T follicular helper cell (primary cell): ENCODE measurements at regions not wholly inside any gene's neighbourhood (a gene's known extent, or its start where the extent isn't known, plus 50 kb on each side); places are given as distances from the start of the nearest gene placed in this dataset.
"Not testable (repeated sequence)": the region's sequence is repeated elsewhere in the genome, so short reads cannot be mapped to it uniquely, and the experiment has no call there.

Experiments used
- DNase-seq: peaks from one replicate; pipeline ENCODE4 v3.0.0-alpha.2; 2020; ENCODE audit warnings: low read depth

DNA sequence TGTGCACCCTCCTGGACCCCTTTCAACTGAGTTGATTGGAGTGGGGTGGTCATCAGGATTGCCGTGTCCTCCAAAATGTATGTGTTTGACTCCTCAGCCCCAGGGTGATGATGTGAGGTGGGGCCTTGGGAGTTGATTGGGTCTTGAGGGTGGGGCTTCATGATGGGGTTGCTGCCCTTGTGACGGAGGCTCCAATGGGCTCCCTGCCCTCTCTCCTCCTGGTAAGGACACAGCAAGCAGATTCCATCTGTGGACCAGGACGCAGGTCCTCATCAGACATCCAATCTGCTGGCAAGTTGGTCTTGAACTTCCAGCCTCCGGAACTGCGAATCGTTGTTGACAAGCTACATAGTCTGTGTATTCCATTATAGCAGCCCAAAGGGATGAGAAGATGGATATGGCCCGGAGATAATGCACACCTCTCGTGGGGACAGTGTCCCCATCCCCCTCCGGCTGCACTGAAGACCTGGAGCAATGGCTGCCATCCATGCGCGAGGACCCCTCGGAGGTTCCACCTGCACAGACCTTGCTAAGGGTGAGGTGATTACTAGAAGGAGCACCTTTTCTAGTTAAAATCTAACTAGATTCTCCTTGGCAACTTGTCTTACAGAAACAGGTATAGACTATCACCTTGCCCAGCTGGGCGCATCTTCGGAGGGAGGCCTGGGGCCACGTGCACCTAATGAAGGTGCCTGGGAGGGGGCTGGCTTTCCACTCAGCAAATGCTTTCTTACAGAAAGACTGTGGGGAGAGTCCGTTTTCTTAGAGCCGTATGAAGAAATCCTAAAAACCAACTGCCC lies 75.7 kb upstream of the IRX4 start:
- DNase-seq = no peak

DNA sequence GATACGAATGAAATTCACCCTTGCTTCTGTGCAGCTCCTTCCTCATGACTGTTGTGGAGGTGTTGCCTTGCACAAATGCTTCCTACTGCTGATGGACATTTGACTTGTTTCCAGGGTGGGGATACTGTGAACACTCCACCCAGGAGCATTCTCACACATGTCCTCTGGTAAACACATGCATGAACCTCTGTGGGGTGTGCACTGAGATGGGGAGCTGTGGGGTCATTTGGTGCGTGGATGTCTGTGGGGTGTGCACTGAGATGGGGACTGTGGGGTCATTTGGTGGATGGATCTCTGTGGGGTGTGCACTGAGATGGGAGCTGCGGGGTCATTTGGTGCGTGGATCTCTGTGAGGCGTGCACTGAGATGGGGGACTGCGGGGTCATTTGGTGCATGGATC lies 72.9 kb upstream of the IRX4 start:
- no peak for DNase-seq

DNA sequence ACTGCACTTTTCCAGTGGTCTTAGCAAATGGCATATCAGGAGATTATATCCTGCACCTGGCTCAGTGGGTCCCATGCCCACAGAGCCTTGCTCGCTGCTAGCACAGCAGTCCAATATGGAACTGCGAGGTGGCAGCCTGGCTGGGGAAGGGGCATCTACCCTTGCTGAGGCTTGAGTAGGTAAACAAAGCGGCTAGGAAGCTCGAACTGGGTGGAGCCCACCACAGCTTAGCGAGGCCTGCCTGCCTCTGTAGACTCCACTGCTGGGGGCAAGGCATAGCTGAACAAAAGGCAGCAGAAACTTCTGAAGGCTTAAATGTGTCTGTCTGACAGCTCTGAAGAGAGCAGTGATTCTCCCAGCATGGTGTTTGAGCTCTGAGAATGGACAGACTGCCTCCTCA lies 71.0 kb upstream of the IRX4 start:
- not testable (repeated sequence) for DNase-seq

DNA sequence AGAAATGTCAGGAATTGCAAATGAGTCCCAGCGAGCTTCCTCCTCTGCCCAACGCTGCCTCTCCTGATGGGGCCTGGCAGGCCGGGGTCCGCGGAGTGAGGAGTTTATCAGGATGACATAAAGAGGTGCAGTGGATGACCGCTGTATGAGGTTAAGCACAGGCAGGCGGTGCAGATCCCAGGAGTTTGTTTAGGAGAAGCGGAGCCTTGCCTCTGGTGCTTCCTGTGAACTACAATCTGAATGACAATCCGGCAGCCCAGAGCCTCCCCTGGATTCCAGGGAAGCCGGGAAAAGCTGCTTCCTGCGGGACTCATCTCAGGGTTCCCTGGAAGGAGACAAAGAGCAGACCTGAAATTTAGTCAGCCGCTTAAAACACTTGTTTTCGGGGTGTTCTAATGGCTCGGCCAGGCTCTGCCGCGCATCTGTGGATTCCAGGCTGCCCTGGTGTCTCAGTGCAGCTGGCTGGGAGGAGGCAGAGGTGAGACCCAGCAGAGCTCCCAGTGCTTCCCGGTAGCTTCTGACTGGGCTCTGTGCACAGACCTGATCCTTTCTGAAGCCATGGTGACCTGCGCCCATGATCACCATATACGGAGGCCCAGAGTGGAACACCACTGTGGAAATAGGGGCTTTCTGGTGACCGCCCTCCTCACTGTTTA lies 69.8 kb upstream of the IRX4 start:
- no peak for DNase-seq

DNA sequence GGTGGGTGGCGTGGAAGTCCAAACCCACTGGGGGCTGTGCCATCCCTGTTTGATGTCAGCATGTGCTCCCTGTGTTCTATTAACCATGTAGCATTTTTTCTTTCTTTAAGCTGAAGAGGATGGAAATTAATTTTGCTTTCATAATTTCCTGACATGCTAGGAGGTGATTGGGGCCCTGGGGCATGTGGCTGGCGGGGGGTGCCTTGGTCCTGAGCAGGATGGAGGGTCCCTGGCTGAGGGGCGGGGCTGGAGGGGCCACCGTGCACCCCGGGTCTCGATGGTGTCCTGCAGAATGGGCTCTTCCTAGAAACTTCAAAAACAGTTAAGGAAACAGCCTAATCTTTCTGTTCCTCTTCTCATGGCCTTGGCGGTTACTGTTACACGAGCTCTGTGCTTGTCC lies 69.3 kb upstream of the IRX4 start:
- DNase-seq = no peak

DNA sequence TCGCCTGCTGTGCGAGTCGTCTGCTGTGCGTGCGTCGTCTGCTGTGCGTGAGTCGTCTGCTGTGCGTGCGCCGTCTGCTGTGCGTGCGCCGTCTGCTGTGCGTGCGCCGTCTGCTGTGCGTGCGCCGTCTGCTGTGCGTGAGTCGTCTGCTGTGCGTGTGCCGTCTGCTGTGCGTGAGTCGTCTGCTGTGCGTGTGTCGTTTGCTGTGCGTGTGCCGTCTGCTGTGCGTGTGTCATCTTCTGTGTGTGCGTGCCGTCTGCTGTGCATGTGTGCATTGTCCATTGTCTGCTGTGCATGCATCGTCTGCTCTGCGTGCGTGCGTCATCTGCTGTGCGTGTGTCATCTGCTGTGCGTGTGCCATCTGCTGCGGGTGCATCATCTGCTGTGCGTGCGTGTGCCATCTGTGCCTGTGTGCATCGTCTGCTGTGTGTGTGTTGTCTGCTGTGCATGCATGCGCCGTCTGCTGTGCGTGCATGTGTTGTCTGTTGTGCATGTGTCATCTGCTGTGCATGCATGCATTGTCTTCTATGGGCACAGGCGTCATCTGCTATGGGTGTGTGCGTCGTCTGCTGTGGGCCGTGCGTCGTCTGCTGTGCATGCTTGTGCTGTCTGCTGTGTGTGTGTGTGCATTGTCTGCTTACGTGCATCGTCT lies 68.6 kb upstream of the IRX4 start:
- DNase-seq = no peak

DNA sequence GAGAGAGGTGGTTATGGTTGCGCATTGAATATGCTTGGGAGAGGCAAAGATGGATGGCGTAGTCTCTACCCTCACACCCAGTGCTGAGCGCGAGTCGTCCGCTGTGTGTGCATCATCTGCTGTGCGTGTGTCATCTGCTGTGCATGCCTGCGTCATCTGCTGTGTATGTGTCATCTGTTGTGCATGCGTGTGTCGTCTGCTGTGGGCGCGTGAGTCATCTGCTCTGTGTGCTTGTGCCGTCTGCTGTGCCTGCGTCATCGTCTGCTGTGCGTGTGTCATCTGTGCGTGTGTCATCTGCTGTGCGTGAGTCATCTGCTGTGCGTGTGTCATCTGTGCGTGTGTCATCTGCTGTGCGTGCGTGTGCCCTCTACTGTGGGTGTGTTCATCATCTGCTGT lies 68.0 kb upstream of the IRX4 start:
- DNase-seq = no peak

DNA sequence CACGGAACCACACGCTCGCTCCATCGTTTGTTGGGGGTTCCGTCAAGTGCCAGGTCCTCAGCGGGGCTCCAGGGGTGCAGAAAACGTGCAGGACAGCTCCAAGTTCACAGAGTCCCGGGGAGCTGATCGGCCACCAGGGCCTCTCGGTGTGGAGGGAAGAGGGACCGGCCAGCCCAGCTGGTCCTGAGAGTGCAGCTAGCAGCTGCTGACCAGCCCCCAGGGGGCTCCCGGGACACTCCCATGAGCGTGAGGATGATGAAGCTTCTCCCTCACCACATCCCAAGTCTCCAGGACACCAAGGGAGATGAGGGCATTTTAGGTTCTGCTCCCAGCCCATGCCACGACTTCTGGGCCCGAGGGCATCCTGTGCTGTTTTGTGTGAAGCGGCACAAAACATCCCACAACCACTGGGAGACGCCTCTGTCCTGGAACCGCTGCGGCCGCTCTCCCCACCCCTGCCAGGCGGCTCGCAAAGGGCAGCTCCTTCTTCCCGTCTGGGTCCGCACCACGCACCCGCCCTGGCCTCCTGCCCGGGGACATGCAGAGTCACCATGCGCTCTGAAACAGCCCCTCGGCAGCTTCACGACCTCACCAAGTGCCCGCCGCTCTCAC lies 67.5 kb upstream of the IRX4 start:
- no peak for DNase-seq

DNA sequence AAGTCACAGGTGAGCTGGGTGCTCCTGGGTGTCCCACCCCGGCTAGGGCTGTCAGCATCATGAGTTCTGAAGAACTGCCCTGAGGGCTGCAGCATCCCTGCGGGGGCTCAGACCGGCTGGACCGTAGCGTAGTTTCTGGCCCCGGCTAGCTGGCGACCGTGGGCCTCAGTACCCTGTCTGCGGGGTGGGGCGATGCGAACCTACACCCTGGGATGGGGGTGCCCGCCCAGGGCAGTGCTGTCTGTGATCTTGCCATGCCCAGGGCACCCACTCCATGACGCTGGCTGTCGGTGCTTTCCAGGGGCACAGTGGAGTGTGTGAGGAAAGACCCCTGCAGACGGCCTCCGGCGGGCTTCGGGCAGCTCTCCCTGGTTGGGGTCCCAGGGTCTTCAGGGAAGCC lies 66.5 kb upstream of the IRX4 start:
- DNase-seq = no peak

DNA sequence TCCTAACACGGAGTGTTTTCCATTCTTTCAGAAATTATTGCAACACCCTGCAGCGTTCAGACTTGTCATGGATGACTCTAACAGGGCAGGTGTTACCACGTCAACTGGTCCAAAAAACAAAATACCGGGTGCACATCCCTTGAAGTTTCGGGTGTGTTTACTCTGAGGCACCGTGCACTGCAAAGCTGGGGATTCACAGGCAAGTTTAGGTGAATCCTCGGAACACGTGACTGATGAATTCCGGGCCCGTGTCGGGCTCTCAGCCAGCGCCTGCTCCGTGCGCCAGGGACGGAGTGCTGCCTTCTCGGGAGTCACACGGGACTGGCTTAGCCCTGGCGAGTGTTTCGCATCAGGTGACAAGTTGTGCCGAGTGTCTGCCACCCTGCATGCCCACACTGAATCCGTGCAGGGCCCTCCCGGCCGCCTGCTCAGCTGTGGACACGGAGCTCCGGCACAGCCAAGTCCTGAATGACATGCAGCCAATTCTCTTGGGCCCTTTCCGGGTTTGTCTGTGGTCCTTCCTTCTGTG lies 66.0 kb upstream of the IRX4 start:
- DNase-seq = no peak

DNA sequence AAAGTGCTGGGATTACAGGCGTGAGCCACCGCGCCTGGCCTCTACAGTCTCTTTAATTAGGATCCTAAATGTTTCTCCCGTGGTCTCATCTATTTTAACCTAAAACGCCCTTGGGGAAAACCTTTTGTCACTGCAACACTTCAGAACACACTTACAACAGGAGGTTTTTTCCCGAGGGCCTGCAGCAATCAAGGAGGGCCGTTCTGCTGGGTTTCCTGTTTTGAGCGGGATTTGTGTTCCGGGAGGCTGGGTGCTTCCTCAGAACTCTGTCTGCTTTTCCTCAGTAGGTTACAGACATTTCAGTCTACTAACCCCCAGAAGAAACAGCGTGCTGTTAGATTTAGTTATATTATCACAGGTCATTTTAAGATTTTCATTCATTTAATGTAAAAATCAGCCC lies 65.4 kb upstream of the IRX4 start:
- DNase-seq = no peak

DNA sequence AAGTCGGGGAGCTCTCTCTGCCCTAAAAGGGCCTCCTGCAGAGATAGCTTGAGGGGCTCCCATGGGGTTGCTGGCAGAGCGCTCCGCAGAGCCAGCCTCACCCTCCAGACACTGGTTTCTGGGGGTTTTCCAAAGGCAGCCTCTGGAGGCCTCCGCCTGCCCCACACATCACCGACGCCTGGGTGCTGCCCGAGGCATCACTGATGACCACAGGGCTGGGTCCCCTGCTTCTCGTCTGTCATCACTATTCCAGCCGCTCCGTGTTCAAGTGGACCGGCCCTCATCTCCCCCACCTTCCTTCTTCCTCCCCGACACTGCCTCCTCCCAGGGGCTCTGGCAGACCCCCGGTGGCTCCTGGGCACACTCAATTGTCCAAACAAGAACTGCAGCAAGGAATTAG lies 64.1 kb upstream of the IRX4 start:
- DNase-seq = no peak

DNA sequence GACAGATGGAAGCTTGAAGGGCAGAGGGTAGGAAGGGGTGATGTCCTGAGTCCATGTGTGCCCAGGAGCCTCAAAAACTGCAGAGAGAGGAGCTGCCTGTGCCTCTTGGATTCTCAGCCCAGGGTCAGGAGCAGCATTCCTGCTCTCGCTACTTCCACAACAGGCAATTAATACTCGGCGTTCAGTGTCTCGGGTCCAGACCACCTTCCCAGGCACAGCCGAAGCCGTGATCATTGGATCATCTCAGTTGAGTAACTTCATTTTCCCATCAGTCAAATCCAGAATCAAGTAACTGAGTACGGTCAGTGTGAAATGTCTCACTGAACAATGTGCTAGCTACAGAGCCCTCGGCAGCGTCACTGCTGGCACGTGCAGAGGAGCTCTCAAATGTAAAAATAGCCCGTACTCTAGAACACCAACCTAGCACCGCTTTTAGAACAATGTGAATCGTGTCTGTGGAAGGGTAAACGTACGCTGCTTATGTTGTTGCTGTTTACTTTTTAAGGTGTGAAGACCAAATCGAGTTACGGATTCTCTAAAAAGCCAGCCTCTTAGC lies 63.5 kb upstream of the IRX4 start:
- no peak for DNase-seq

DNA sequence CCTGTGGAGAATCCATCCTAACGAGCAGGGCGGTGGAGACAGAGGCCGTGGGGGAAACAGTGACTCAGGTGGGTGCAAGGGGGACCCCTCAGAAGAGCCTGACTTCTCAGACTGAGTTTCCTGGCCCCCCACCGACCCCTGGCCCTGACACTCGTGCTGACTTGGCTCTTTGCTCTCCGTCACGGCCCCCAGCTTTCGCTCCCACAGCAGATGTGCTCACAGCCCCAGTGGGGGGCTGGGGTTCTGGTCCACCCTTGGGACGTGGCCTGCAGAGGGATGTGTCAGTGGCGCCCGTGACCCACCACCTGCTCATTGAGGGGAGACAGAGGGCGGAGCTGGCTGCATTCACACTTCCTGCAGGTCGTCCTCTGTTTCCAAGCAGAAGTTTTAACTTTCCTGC lies 62.9 kb upstream of the IRX4 start:
- no peak for DNase-seq

DNA sequence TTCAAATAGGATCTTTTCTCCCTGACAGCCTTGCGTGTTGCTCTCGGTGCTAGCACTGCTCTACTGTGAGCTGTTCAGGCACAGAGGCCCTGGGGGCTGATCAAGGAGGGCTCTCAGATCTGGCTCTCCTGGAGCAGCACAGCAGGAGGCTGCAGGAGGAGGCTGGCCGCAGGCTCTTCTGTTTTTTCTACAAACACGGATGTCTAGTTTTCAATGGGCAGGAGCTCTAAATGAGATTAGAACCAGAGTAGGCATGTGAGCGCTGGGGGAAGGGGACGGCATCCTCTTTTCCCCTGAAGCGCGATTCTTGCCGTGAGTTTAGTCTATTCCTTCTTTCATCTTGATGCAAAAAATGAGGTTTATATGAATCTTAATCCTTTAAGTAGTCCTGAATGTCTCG lies 61.7 kb upstream of the IRX4 start:
- DNase-seq = no peak

DNA sequence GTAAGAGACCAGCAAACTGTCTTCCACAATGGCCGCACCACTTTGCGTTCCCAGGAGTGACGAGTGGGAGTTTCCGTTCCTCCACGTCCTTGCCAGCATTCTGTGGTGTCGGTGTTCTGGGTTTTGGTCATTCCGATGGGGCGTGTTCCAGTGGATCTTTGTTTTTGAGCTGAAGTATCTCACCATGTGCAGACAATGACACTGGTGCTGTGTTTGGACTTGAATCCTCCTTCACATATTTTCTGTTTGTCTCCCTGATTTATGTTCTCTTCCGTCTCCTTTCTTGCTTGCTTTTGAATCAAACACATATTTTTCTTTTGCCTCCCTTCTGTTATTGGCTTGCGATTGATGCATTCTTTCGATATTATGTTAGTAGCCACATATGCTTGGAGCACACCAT lies 60.8 kb upstream of the IRX4 start:
- no peak for DNase-seq

DNA sequence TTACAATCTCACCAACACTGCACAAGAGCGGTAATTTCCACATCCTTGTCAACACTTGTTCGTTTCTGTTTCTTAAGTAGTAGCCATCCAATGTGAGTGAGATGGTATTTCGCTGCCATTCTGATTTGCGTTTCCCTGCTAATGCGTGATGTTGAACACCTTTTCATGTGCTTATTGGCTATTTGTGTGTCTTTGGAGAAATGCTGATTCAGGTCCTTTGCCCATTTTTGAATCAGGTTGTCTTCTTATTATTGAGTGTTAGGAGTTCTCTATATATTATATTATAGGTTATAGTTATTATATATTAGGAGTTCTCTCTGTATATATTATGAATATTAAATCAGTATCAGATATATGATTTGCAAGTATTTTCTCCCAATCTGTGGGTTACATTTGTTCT lies 59.9 kb upstream of the IRX4 start:
- DNase-seq = no peak

DNA sequence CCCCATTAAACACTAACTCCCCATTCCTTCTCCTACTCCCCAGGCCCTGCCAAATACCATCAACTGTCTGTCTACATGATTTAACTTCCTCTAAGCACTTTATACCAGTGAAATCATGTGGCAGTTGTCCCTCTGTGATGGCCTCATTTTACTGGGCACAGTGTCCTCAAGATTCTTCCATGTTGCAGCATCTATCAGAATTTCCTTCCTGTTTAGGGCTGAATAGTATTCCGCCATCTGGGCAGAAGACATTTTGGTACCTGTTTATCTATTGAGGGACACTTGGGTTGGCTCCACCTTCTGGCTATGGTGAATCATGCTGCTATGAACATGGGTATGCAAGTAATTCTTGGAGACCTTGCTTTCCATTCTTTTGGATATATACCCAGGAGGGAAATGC lies 59.4 kb upstream of the IRX4 start:
- DNase-seq = no peak

DNA sequence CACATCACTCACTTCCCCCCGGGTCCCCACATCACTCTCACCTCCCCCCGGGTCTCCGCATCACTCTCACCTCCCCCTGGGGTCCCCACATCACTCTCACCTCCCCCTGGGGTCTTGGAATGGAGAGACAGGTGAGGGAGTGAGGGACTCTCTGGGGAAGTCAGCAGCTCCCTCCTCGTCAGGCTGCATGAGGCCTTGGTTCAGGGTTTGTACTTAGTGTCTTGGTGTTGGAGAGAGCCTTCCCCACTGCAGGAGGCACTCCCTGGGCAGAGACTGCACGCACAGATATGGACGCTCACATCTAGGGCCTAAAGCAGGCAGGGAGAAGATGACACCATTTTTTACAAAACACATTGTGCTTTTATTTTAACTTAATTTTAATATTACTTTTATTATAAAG lies 56.5 kb upstream of the IRX4 start:
- DNase-seq = no peak

DNA sequence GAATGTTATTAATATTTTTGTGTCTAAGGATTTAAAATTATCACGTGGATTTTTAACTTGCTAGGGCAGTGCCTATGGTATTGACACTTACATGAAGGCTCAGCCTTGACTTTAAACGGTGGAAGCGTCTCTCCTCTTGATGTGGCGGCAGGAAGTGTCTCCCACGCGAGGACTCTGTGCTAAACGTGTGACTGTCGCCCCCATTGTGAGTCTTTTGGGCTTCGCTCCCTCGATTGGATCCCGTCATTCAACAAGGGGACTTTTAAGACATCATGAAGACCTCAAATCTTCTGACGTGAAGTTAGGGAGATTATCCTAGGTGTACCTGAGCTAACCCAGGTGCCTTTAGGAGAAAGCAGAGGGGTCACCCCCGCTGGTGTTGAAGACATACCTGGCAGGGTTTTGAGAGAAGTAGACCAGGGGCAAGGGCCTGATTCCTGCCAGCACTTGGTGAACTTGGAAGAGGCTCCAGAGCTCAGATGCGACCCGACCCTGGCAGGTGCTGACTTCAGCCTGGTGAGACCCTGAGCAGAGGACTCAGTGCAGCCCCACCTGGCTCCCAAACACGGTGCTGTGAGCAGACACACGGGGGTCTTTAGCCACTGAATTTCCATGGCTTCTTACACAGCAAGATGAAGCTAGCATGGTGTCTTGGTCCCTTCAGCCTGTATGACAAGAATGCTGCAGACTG lies 55.7 kb upstream of the IRX4 start:
- no peak for DNase-seq

DNA sequence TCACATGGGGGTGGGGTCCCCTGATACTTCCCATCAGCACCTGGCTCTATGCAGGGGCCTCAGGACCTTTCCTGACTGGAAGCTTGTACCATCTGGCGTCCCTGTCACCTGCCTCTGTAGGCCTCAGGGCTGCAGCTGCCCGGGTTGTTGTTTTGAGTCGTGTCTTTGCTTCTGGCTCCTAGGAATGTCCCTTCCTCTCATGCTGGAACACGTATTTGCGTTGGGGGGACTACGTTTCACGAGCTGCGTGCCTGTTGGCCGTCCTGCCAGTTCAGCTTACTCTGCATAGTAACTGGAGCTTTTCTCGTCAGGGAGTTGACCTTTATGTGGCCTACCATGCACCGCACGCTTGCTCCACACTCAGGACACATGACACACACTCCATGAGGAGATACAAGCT lies 54.9 kb upstream of the IRX4 start:
- DNase-seq = no peak

DNA sequence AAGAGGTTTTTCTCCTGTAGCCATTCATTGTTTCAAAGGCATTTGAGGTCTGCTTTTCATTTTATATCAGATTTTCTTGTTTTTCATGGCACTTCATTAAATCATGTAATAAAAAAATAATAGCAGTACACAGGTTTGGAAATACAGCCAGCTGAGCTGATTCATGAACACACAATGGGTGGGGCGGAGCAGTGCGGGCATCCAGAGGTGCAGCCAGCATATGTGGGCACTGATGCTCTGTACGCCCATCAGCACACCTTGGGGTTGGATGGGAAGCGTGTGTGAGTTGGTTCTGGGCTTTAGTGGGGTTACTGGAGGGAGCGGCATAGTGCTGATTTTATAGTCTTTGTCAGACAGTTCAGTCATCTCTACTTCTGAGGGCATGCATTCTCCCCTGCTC lies 54.2 kb upstream of the IRX4 start:
- no peak for DNase-seq
